NCI-H1436 treated with DMSO at 0.1 percent for 48 hours (cell line): ENCODE measurements at regions not wholly inside any gene's neighbourhood (a gene's known extent, or its start where the extent isn't known, plus 50 kb on each side); places are given as distances from the start of the nearest gene placed in this dataset.

Experiments used
- DNase-seq: peaks from one replicate; lab custom pipeline; 2025; lab: John Stamatoyannopoulos, UW

- no peak for DNase-seq
Measured at GRCh38 chr5:101932599-101932998, 363.5 kb downstream of the SLCO4C1 start.

GRCh38 chr5:101929628-101930027 is 366.5 kb downstream of the SLCO4C1 start:
- peak; percentile 3 for DNase-seq

- DNase-seq: no peak
Measured at GRCh38 chr5:101917166-101917565, 378.9 kb downstream of the SLCO4C1 start.

- DNase-seq: no peak
Measured at GRCh38 chr5:101915554-101915953, 380.5 kb downstream of the SLCO4C1 start.

GRCh38 chr5:101904736-101905135 is 391.3 kb downstream of the SLCO4C1 start:
- no peak for DNase-seq

GRCh38 chr5:101897914-101898313 is 398.2 kb downstream of the SLCO4C1 start:
- DNase-seq: peak; percentile 6

- no peak for DNase-seq
Measured at GRCh38 chr5:101894985-101895384, 401.1 kb downstream of the SLCO4C1 start.

GRCh38 chr5:101878190-101878589 is 417.9 kb downstream of the SLCO4C1 start:
- DNase-seq: no peak

GRCh38 chr5:101877451-101877850 is 418.6 kb downstream of the SLCO4C1 start:
- no peak for DNase-seq

- no peak for DNase-seq
Measured at GRCh38 chr5:101866473-101866872, 429.6 kb downstream of the SLCO4C1 start.

GRCh38 chr5:101860563-101860962 is 435.5 kb downstream of the SLCO4C1 start:
- no peak for DNase-seq

GRCh38 chr5:101860145-101860544 is 435.9 kb downstream of the SLCO4C1 start:
- DNase-seq: no peak

- no peak for DNase-seq
Measured at GRCh38 chr5:101846496-101846895, 449.6 kb downstream of the SLCO4C1 start.

- DNase-seq: no peak
Measured at GRCh38 chr5:101843055-101843454, 453.0 kb downstream of the SLCO4C1 start.

- no peak for DNase-seq
Measured at GRCh38 chr5:101838435-101838834, 457.6 kb downstream of the SLCO4C1 start.

- DNase-seq: no peak
Measured at GRCh38 chr5:101829255-101829654, 466.8 kb downstream of the SLCO4C1 start.

- DNase-seq: no peak
Measured at GRCh38 chr5:101811466-101811865, 484.6 kb downstream of the SLCO4C1 start.

- DNase-seq: no peak
Measured at GRCh38 chr5:101806410-101806809, 489.7 kb downstream of the SLCO4C1 start.

- DNase-seq: no peak
Measured at GRCh38 chr5:101796427-101796826, 499.7 kb downstream of the SLCO4C1 start.

GRCh38 chr5:101788797-101789196 is 507.3 kb downstream of the SLCO4C1 start:
- no peak for DNase-seq

- no peak for DNase-seq
Measured at GRCh38 chr5:101785090-101785489, 511.0 kb downstream of the SLCO4C1 start.

GRCh38 chr5:101783241-101784013 is 512.7 kb downstream of the SLCO4C1 start:
- no peak for DNase-seq

GRCh38 chr5:101782352-101783103 is 513.6 kb downstream of the SLCO4C1 start:
- no peak for DNase-seq
